ENCODE measurements at regions not wholly inside any gene's neighbourhood (a gene's known extent, or its start where the extent isn't known, plus 50 kb on each side); places are given as distances from the start of the nearest gene placed in this dataset.

DNA sequence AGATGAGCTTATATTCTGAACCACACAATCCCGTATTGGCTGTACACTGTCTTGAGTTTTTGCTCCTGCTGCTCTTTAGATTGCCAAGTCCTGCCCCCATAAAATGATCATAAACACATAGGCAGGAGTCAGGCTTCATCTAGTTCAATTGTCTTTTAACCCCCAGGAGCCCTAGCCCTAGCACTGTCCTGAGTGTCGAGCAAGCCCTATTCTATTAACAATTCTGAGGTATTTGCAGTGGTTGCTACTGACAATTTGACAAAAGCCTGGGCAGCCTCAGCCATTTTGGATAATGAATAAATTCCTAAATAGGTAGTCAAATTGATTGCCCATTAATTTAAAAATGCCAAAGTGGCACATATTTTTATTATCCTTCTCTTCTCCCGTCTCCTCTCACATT is 257.2 kb downstream of the YTHDC2 start:
- Histone ChIP-seq H3K27me3 (replicated peaks; ENCODE audit: insufficient read depth) (no peaks in the 10 kb centered on the region), H3K4me1 (ENCODE audit: insufficient read depth) (no peaks in the 10 kb centered on the region), H3K4me2 (ENCODE audit: unreplicated experiment) (no peak overlapping the region), H3K27ac (no peak overlapping the region), H3K9me2 (ENCODE audit: insufficient read depth) (no peaks in the 10 kb centered on the region), H3K36me3 (ENCODE audit: low read depth) (no peaks in the 10 kb centered on the region), H4K20me1 (ENCODE audit: insufficient read depth) (no peaks in the 10 kb centered on the region), H3K79me2 (ENCODE audit: insufficient read depth) (no peaks in the 10 kb centered on the region), H3K9me3 (ENCODE audit: low read depth) (no peaks in the 10 kb centered on the region), H3F3A (ENCODE audit: insufficient read depth) (no peaks in the 10 kb centered on the region), H3K9ac (no peak overlapping the region), H2AFZ (no peak overlapping the region), H3K4me3 (no peak overlapping the region)
- WGBS, 2 experiments (ENCODE audit: low coverage in 1 of 2, low lambda C conversion rate in 2 of 2, missing lambda C conversion rate in 2 of 2) = 18 to 19% methylated on average over 3 of the region's 3 CpGs
- DNase-seq = no peak
- in situ Hi-C loops (cut with MboI) = no loop called here
- TF ChIP-seq EZH2 (IDR thresholded peaks at IDR 0.05; ENCODE audit: insufficient read depth, poor library complexity, severe bottlenecking) = no peak
- TF ChIP-seq EZH2phosphoT487 (IDR thresholded peaks at IDR 0.05; ENCODE audit: insufficient read depth, low read depth) = no peak

DNA sequence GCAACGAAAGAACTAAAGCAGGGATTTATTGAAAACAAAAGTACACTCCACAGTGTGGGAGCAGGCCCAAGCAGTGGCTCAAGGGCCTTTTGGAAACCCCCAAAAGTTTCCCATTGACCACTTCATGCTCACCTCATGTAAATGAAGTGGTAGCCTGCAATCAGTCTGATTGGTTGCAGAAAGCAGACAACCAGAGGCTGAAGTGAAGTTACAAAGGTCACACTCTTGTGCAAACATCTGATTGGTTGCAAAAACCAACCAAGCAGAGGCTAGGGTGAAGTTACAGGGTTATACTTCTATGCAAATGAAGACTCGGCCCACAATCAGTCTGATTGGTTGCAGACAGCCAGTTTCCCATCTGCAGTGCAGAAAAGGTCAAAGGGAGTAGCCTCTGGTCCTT is 258.0 kb downstream of the YTHDC2 start:
- Histone ChIP-seq H3K27ac (no peak overlapping the region), H3F3A (ENCODE audit: insufficient read depth) (no peaks in the 10 kb centered on the region), H3K9me2 (ENCODE audit: insufficient read depth) (no peaks in the 10 kb centered on the region), H3K4me2 (ENCODE audit: unreplicated experiment) (no peak overlapping the region), H4K20me1 (ENCODE audit: insufficient read depth) (no peaks in the 10 kb centered on the region), H3K36me3 (ENCODE audit: low read depth) (no peaks in the 10 kb centered on the region), H3K27me3 (replicated peaks; ENCODE audit: insufficient read depth) (no peaks in the 10 kb centered on the region), H3K9ac (no peak overlapping the region), H3K9me3 (ENCODE audit: low read depth) (no peaks in the 10 kb centered on the region), H2AFZ (no peak overlapping the region), H3K79me2 (ENCODE audit: insufficient read depth) (no peaks in the 10 kb centered on the region), H3K4me1 (ENCODE audit: insufficient read depth) (no peaks in the 10 kb centered on the region), H3K4me3 (no peak overlapping the region)
- whole genome bisulfite sequencing, 2 experiments (ENCODE audit: low coverage in 1 of 2, low lambda C conversion rate in 2 of 2, missing lambda C conversion rate in 2 of 2) = 4 to 9% methylated on average over 2 of the region's 2 CpGs
- in situ Hi-C loops (cut with MboI) = no loop called here
- TF ChIP-seq EZH2phosphoT487 (IDR thresholded peaks at IDR 0.05; ENCODE audit: insufficient read depth, low read depth) = no peak
- no peak for TF ChIP-seq EZH2 (IDR thresholded peaks at IDR 0.05; ENCODE audit: insufficient read depth, poor library complexity, severe bottlenecking)
- DNase-seq = no peak

GRCh38 chr5:113776168-113776567 is 262.7 kb downstream of the YTHDC2 start:
- WGBS, 2 experiments (ENCODE audit: low coverage in 1 of 2, low lambda C conversion rate in 2 of 2, missing lambda C conversion rate in 2 of 2) = 28 to 30% methylated on average over 5 of the region's 5 CpGs
- Histone ChIP-seq H3K9me2 (ENCODE audit: insufficient read depth) (no peaks in the 10 kb centered on the region), H3K4me1 (ENCODE audit: insufficient read depth) (no peaks in the 10 kb centered on the region), H3K4me2 (ENCODE audit: unreplicated experiment) (no peak overlapping the region), H3K27me3 (replicated peaks; ENCODE audit: insufficient read depth) (no peaks in the 10 kb centered on the region), H2AFZ (no peak overlapping the region), H3K79me2 (ENCODE audit: insufficient read depth) (no peaks in the 10 kb centered on the region), H3K27ac (no peak overlapping the region), H4K20me1 (ENCODE audit: insufficient read depth) (no peaks in the 10 kb centered on the region), H3F3A (ENCODE audit: insufficient read depth) (no peaks in the 10 kb centered on the region), H3K4me3 (no peak overlapping the region), H3K9me3 (ENCODE audit: low read depth) (no peaks in the 10 kb centered on the region), H3K9ac (no peak overlapping the region), H3K36me3 (ENCODE audit: low read depth) (no peaks in the 10 kb centered on the region)
- no peak for DNase-seq
- no peak for TF ChIP-seq EZH2 (IDR thresholded peaks at IDR 0.05; ENCODE audit: insufficient read depth, poor library complexity, severe bottlenecking)
- TF ChIP-seq EZH2phosphoT487 (IDR thresholded peaks at IDR 0.05; ENCODE audit: insufficient read depth, low read depth) = no peak
- in situ Hi-C loops (cut with MboI) = no loop called here

DNA sequence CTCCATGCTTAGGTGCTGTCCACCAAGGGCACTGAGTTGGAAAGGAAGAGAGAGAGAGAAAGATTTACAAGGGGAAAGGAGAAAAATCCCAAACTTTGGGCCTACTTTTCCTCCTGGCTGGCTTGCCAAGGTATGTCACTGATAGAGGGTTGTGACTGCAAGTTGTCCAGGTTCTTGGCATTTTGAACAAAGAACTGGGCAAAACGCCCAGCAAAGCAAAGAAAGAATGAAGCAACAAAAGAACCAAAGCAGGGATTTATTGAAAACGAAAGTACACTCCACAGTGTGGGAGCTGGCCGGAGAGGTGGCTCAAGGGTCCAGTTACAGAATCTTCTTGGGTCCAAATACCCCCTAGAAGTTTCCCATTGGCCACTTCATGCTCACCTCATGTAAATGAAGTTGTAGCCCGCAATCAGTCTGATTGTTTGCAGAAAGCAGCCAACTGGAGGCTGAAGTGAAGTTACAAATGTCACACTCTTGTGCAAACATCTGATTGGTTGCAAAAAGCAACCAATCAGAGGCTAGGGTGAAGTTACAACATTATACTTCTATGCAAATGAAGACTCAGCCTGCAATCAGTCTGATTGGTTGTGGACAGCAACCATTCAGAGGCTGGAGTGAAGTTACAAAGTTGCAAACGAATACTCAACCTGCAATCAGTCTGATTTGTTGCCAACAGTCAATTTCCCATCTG is 263.5 kb downstream of the YTHDC2 start:
- peak; percentile 1 for DNase-seq
- TF ChIP-seq EZH2phosphoT487 (IDR thresholded peaks at IDR 0.05; ENCODE audit: insufficient read depth, low read depth) (no peak), EZH2 (IDR thresholded peaks at IDR 0.05; ENCODE audit: insufficient read depth, poor library complexity, severe bottlenecking) (no peak)
- H3K79me2 ChIP-seq (ENCODE audit: insufficient read depth) = no peaks in the 10 kb centered on the region
- no peak overlapping the region for H3K9ac ChIP-seq
- no peaks in the 10 kb centered on the region for H3F3A ChIP-seq (ENCODE audit: insufficient read depth)
- H3K4me1 ChIP-seq (ENCODE audit: insufficient read depth) = no peaks in the 10 kb centered on the region
- no peaks in the 10 kb centered on the region for H3K27me3 ChIP-seq (replicated peaks; ENCODE audit: insufficient read depth)
- in situ Hi-C loops (cut with MboI) = no loop called here
- H4K20me1 ChIP-seq (ENCODE audit: insufficient read depth) = no peaks in the 10 kb centered on the region
- no peak overlapping the region for H3K27ac ChIP-seq
- H2AFZ ChIP-seq = no peak overlapping the region
- no peaks in the 10 kb centered on the region for H3K36me3 ChIP-seq (ENCODE audit: low read depth)
- 12 to 18% methylated on average over 5 of the region's 5 CpGs for WGBS, 2 experiments (ENCODE audit: low coverage in 1 of 2, low lambda C conversion rate in 2 of 2, missing lambda C conversion rate in 2 of 2)
- H3K9me3 ChIP-seq (ENCODE audit: low read depth) = no peaks in the 10 kb centered on the region
- no peaks in the 10 kb centered on the region for H3K9me2 ChIP-seq (ENCODE audit: insufficient read depth)
- H3K4me3 ChIP-seq = no peak overlapping the region
- no peak overlapping the region for H3K4me2 ChIP-seq (ENCODE audit: unreplicated experiment)
